Glutamatergic neuron (in vitro differentiated cells): ENCODE measurements at regions not wholly inside any gene's neighbourhood (a gene's known extent, or its start where the extent isn't known, plus 50 kb on each side); places are given as distances from the start of the nearest gene placed in this dataset.

ENCODE experiments used
- DNase-seq: peaks from one replicate; pipeline ENCODE4 v3.0.0; 2022
- H3K27ac Mint-ChIP-seq: one replicate; pipeline ENCODE4 v1.8.0; 2020; ENCODE audit warnings: mild to moderate bottlenecking, mixed read lengths, inconsistent platforms; ENCODE audit not compliant: unreplicated experiment
- H3K27me3 Mint-ChIP-seq: one replicate; pipeline ENCODE4 v1.8.0; 2020; ENCODE audit warnings: mild to moderate bottlenecking, moderate library complexity, mixed read lengths, inconsistent platforms; ENCODE audit not compliant: unreplicated experiment
- H3K36me3 Mint-ChIP-seq: one replicate; pipeline ENCODE4 v1.8.0; 2020; ENCODE audit warnings: mild to moderate bottlenecking, mixed read lengths, inconsistent platforms; ENCODE audit not compliant: unreplicated experiment
- H3K4me1 Mint-ChIP-seq: one replicate; pipeline ENCODE4 v1.8.0; 2020; ENCODE audit warnings: mild to moderate bottlenecking, low read depth, mixed read lengths, inconsistent platforms; ENCODE audit not compliant: unreplicated experiment
- H3K4me3 Mint-ChIP-seq: one replicate; pipeline ENCODE4 v1.8.0; 2020; ENCODE audit warnings: mild to moderate bottlenecking, mixed read lengths, inconsistent platforms; ENCODE audit not compliant: unreplicated experiment
- H3K9me3 Mint-ChIP-seq: one replicate; pipeline ENCODE4 v1.8.0; 2020; ENCODE audit warnings: mild to moderate bottlenecking, moderate library complexity, mixed read lengths, inconsistent platforms; ENCODE audit not compliant: unreplicated experiment
- CTCF ChIP-seq: fragments of 200-600 bp; sonication (generic); IDR thresholded peaks from one replicate; pipeline ENCODE4 v1.5.0; 2021; ENCODE audit not compliant: partially characterized antibody, unreplicated experiment

GRCh38 chr15:98063315-98063714, 102.8 kb downstream of the ARRDC4 start:
- Mint-ChIP-seq H3K4me1 (no peaks in the 10 kb centered on the region), H3K36me3 (no peaks in the 10 kb centered on the region), H3K9me3 (peaks cover 5% of the 10 kb centered on the region), H3K27ac (no peak overlapping the region), H3K4me3 (no peak overlapping the region), H3K27me3 (peaks cover under 1% of the 10 kb centered on the region)
- no peak for DNase-seq
- TF ChIP-seq CTCF = no peak

DNA sequence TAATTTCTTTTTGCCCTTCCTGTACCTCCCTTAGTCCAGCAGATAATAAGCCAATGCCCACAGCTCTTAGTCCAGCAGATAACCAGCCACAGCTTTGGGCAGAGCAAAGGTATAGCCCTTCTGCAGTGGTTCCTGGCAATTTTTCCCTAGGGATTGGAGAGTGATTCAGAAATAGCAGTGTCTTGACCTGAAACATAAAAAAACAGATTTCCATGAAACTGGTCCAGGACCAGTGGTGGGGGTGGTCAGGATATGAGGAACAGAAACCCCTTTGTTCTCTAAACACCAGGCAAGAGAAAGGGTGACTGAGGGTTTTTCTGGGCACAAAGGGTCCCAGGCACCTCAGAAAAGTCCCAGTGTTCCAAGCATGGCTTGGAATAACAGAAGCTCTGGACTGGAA, 103.4 kb downstream of the ARRDC4 start:
- H3K4me1 Mint-ChIP-seq = no peaks in the 10 kb centered on the region
- H3K27me3 Mint-ChIP-seq = peaks cover 2% of the 10 kb centered on the region
- no peak overlapping the region for H3K27ac Mint-ChIP-seq
- H3K9me3 Mint-ChIP-seq = peaks cover 1% of the 10 kb centered on the region
- no peak for TF ChIP-seq CTCF
- no peaks in the 10 kb centered on the region for H3K36me3 Mint-ChIP-seq
- no peak for DNase-seq
- H3K4me3 Mint-ChIP-seq = no peak overlapping the region

- Mint-ChIP-seq H3K36me3 (no peaks in the 10 kb centered on the region), H3K27me3 (peaks cover 2% of the 10 kb centered on the region), H3K27ac (no peak overlapping the region), H3K4me1 (no peaks in the 10 kb centered on the region), H3K4me3 (no peak overlapping the region), H3K9me3 (peaks cover 1% of the 10 kb centered on the region)
- DNase-seq = no peak
- no peak for TF ChIP-seq CTCF
These were observed 106.8 kb downstream of the ARRDC4 start for GRCh38 chr15:98067339-98067738.

DNA sequence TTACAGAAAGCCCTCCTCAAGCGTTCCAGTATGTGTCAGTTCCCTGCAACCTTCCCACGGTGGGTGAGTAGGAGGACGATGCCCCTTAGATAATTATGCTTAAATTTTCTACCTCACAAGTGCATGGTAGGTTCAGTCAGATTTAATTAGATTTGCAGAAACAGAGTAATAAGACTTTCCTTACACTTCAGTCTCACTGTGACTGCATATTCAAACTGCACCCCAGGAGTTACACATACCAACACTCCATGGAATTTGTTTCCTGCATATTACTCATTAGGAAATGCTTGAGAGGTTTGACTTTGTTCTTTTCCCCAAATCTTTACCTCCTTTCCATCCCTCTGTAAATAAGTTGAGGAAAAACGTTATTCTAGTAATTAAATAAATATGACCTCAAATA, 108.8 kb downstream of the ARRDC4 start:
- Mint-ChIP-seq H3K27ac (no peak overlapping the region), H3K27me3 (peaks cover 2% of the 10 kb centered on the region), H3K9me3 (peaks cover 1% of the 10 kb centered on the region), H3K36me3 (no peaks in the 10 kb centered on the region), H3K4me3 (no peak overlapping the region), H3K4me1 (no peaks in the 10 kb centered on the region)
- TF ChIP-seq CTCF = no peak
- no peak for DNase-seq

DNA sequence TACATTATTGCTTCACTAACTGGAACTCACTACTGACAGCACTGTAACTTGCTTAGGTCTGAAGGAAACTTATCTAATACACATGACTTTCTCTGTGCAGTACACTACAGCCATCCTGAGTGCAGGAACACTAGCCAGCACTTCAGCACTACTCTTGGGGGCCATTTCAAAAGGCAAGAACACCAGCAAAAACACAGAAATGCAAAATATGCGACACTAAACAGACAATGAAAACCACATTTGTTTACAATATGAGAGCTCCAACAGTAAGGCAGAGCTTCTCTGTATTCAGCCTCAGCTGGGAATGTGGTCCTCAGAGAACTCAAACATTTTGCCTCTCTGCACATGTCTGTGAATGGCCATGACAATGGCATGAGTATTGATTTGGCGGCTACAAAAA, 109.6 kb downstream of the ARRDC4 start:
- Mint-ChIP-seq H3K9me3 (peaks cover 1% of the 10 kb centered on the region), H3K27me3 (peaks cover 2% of the 10 kb centered on the region), H3K36me3 (no peaks in the 10 kb centered on the region), H3K4me1 (no peaks in the 10 kb centered on the region), H3K4me3 (no peak overlapping the region), H3K27ac (no peak overlapping the region)
- TF ChIP-seq CTCF = no peak
- no peak for DNase-seq
